Sigmoid colon (tissue), 6 donors: ENCODE measurements at regions not wholly inside any gene's neighbourhood (a gene's known extent, or its start where the extent isn't known, plus 50 kb on each side); places are given as distances from the start of the nearest gene placed in this dataset.

Source experiments
- DNase-seq: peaks from one replicate; pipeline ENCODE4 v3.0.0-alpha.2; 2019
- H3K27ac ChIP-seq, 4 donors: fragments of 200-600 bp; sonication (generic); one replicate each; pipeline ENCODE4 v1.5.1; 2016 to 2019; ENCODE audit warnings: mild to moderate bottlenecking in 1 of 4
- H3K27me3 ChIP-seq, 3 donors: fragments of 200-600 bp; sonication (generic); one replicate each; pipeline ENCODE4 v1.5.1; 2019; ENCODE audit warnings: mild to moderate bottlenecking in 1 of 3
- H3K36me3 ChIP-seq, 4 donors: fragments of 200-600 bp; sonication (generic); one replicate each; pipeline ENCODE4 v1.5.1; 2016 to 2019
- H3K4me1 ChIP-seq, 4 donors: fragments of 200-600 bp; sonication (generic); one replicate each; pipeline ENCODE4 v1.5.1; 2017 to 2019
- H3K4me3 ChIP-seq, 4 donors: fragments of 200-600 bp; sonication (generic); one replicate each; pipeline ENCODE4 v1.5.1; 2017 to 2019; ENCODE audit warnings: mild to moderate bottlenecking in 2 of 4, moderate library complexity in 1 of 4
- H3K9me3 ChIP-seq, 4 donors: fragments of 200-600 bp in 3 of 4; sonication (generic) in 3 of 4; one replicate each; pipeline versions ENCODE4 v1.5.1 to v1.6.1; 2013 to 2019
- CTCF ChIP-seq, 4 experiments: fragments of 450-650 bp in 3 of 4; fragments of 200-600 bp in 1 of 4; IDR thresholded peaks; one replicate each; pipeline ENCODE4 v1.5.1; 2016 to 2019; ENCODE audit warnings: antibody characterized with exemption in 4 of 4, mild to moderate bottlenecking in 3 of 4, moderate library complexity in 2 of 4
- EP300 ChIP-seq, 4 donors: sonication (generic); formaldehyde crosslinking; IDR thresholded peaks; one replicate each; pipeline ENCODE4 v1.6.1; 2017; ENCODE audit warnings: antibody characterized with exemption in 4 of 4
- POLR2A ChIP-seq, 2 donors: fragments of 450-650 bp; IDR thresholded peaks; one replicate each; pipeline ENCODE4 v1.6.1; 2016; ENCODE audit warnings: antibody characterized with exemption in 2 of 2, mild to moderate bottlenecking in 2 of 2, moderate library complexity in 2 of 2
- POLR2AphosphoS5 ChIP-seq, 4 donors: sonication (generic); formaldehyde crosslinking; IDR thresholded peaks; one replicate each; pipeline ENCODE4 v1.6.1; 2017; ENCODE audit warnings: antibody characterized with exemption in 4 of 4
- WGBS, 2 donors: extraction: QIAGEN DNeasy Blood & Tissue Kit; methylation state at CpG; one replicate each; pipeline ENCODE4 v1.1.7; 2013; 5-methylcytosine and 5-hydroxymethylcytosine counted together
- intact Hi-C: fragments of 100-400 bp; cut with DNase I; formaldehyde crosslinking; loops from one replicate; pipeline ENCODE4 v1.15.1; 2023
- donor health status: healthy with polysubstance abuse.
- donor health status: healthy.

DNA sequence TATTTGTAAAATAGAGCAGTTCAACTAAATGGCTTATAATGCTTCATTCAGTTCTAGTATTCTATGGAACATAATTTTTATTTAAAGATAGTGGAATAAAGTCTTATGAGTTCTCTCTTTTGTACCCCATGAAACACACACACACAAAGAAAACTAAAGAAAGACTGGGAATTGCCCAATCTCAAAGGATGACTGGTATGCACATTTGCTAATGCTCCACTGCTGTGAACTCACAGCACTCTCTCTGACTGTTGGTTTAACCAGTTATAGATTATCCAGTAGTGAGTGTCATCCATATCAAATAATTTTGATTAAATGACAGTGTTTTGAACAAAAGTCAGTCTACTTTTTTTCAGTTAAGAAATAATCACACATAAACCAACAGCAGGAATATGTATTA, 1082.4 kb upstream of the B3GALT2 start:
- H3K4me3 ChIP-seq, result no peak overlapping the region
- H3K4me1 ChIP-seq, result no peaks in the 10 kb centered on the region
- TF ChIP-seq POLR2A (IDR thresholded peaks at IDR 0.05) (no peak), CTCF (IDR thresholded peaks at IDR 0.05) (no peak), EP300 (IDR thresholded peaks at IDR 0.05) (no peak), POLR2AphosphoS5 (IDR thresholded peaks at IDR 0.05) (no peak)
- H3K27ac ChIP-seq, result no peak overlapping the region
- no peaks in the 10 kb centered on the region for H3K36me3 ChIP-seq
- intact Hi-C loops, result no loop called here
- H3K27me3 ChIP-seq, result no peaks in the 10 kb centered on the region
- H3K9me3 ChIP-seq, result no peaks in the 10 kb centered on the region
- no peak for DNase-seq

- DNase-seq, result no peak
- no peak for TF ChIP-seq POLR2AphosphoS5 (IDR thresholded peaks at IDR 0.05)
- no peak for TF ChIP-seq POLR2A (IDR thresholded peaks at IDR 0.05)
- no peak for TF ChIP-seq CTCF (IDR thresholded peaks at IDR 0.05)
- no peak for TF ChIP-seq EP300 (IDR thresholded peaks at IDR 0.05)
- Histone ChIP-seq H3K27ac (no peak overlapping the region), H3K9me3 (no peaks in the 10 kb centered on the region), H3K4me1 (no peaks in the 10 kb centered on the region), H3K4me3 (no peak overlapping the region), H3K36me3 (no peaks in the 10 kb centered on the region), H3K27me3 (no peaks in the 10 kb centered on the region)
- WGBS, 2 donors, result 77 to 80% methylated on average over 2 of the region's 2 CpGs
- intact Hi-C loops, result no loop called here
Observed at GRCh38 chr1:194267021-194267420, 1080.6 kb upstream of the B3GALT2 start.

GRCh38 chr1:194256010-194256409, 1069.6 kb upstream of the B3GALT2 start:
- Histone ChIP-seq H3K27me3 (no peaks in the 10 kb centered on the region), H3K36me3 (no peaks in the 10 kb centered on the region), H3K4me1 (no peaks in the 10 kb centered on the region), H3K27ac (no peak overlapping the region), H3K9me3 (no peaks in the 10 kb centered on the region), H3K4me3 (no peak overlapping the region)
- intact Hi-C loops, result no loop called here
- 50 to 79% methylated on average over 2 of the region's 2 CpGs for WGBS, 2 donors
- TF ChIP-seq POLR2A (IDR thresholded peaks at IDR 0.05) (no peak), EP300 (IDR thresholded peaks at IDR 0.05) (no peak), POLR2AphosphoS5 (IDR thresholded peaks at IDR 0.05) (no peak), CTCF (IDR thresholded peaks at IDR 0.05) (no peak)
- DNase-seq, result no peak

DNA sequence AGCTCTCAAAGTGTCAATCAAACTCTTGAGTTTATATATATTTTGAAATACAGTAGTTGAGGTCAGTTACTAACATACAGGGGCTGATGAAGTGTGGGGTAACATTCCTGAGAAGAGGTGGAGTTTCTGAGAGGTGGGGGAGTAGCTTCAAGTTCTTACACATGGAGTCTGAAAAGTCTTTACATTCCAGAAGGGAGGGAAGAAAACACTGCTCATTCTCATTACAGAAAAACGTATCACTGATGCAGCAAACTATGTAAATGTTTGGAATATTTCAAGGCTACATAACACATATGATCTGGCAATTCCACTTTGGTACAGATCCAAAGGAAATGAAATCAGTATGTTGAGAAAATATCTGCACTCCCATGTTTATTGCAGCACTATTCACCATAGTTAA, 1065.8 kb upstream of the B3GALT2 start:
- 12 to 62% methylated on average over 1 of the region's 1 CpG for WGBS, 2 donors
- Histone ChIP-seq H3K36me3 (no peaks in the 10 kb centered on the region), H3K4me3 (no peak overlapping the region), H3K27ac (no peak overlapping the region), H3K4me1 (no peaks in the 10 kb centered on the region), H3K27me3 (no peaks in the 10 kb centered on the region), H3K9me3 (no peaks in the 10 kb centered on the region)
- DNase-seq, result no peak
- TF ChIP-seq POLR2AphosphoS5 (IDR thresholded peaks at IDR 0.05), result no peak
- TF ChIP-seq POLR2A (IDR thresholded peaks at IDR 0.05), result no peak
- no peak for TF ChIP-seq EP300 (IDR thresholded peaks at IDR 0.05)
- no peak for TF ChIP-seq CTCF (IDR thresholded peaks at IDR 0.05)
- intact Hi-C loops, result no loop called here

DNA sequence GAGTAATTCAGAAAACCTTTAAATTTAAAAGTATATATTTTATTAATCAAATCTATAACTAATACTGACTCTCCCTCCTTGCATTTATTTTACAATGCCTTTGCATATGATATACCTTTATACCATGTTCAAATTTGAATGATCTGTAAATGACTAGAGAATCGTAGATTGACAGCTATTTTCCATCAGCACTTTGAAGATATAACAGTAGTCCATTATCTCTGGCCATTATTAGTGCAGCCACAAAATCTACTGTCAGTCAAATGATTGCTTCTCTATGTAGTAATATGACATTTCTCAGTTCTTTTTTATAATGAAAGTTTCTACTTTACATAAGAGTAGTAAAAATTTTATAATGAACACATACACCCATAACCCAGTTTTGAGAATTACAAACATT, 1054.8 kb upstream of the B3GALT2 start:
- H3K4me1 ChIP-seq, result no peaks in the 10 kb centered on the region
- H3K9me3 ChIP-seq, result no peaks in the 10 kb centered on the region
- TF ChIP-seq POLR2A (IDR thresholded peaks at IDR 0.05) (no peak), POLR2AphosphoS5 (IDR thresholded peaks at IDR 0.05) (no peak), EP300 (IDR thresholded peaks at IDR 0.05) (no peak), CTCF (IDR thresholded peaks at IDR 0.05) (no peak)
- intact Hi-C loops, result no loop called here
- no peak for DNase-seq
- no peak overlapping the region for H3K4me3 ChIP-seq
- no peaks in the 10 kb centered on the region for H3K27me3 ChIP-seq
- H3K27ac ChIP-seq, result no peak overlapping the region
- 73 to 90% methylated on average over 1 of the region's 1 CpG for WGBS, 2 donors
- no peaks in the 10 kb centered on the region for H3K36me3 ChIP-seq
